ENCODE measurements at regions not wholly inside any gene's neighbourhood (a gene's known extent, or its start where the extent isn't known, plus 50 kb on each side); places are given as distances from the start of the nearest gene placed in this dataset.

DNA sequence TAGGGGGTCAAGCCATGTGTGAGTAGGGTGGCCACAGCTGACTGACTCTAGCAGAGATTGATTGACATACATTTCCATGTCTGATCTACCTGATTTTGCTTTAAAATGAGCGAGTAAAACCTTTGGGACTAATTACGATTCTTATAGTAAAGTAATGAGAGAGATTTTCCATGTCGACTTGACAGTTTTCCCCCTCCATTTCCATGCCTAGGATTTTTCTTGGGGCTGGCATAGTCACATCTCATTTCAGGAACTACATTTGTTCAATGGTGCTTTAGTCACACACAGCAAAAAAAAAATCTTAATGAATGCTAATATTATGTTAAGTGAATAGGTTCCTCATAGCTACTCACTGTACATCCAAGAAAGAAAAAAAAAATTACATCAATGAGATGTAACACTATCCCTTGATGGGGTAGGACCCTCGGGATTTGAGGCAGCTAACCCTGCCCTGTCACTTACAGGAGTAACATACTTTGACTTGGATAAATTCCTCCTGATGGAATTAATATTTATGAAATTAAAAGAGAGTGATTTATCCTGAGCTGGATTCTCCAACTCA, 690.9 kb downstream of the TDRD15 start:
- TF ChIP-seq POLR2A (IDR thresholded peaks at IDR 0.05): no peak
- TF ChIP-seq, protein P1, sequence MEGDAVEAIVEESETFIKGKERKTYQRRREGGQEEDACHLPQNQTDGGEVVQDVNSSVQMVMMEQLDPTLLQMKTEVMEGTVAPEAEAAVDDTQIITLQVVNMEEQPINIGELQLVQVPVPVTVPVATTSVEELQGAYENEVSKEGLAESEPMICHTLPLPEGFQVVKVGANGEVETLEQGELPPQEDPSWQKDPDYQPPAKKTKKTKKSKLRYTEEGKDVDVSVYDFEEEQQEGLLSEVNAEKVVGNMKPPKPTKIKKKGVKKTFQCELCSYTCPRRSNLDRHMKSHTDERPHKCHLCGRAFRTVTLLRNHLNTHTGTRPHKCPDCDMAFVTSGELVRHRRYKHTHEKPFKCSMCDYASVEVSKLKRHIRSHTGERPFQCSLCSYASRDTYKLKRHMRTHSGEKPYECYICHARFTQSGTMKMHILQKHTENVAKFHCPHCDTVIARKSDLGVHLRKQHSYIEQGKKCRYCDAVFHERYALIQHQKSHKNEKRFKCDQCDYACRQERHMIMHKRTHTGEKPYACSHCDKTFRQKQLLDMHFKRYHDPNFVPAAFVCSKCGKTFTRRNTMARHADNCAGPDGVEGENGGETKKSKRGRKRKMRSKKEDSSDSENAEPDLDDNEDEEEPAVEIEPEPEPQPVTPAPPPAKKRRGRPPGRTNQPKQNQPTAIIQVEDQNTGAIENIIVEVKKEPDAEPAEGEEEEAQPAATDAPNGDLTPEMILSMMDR (IDR thresholded peaks at IDR 0.05 in 4 of 5, conservative IDR thresholded peaks at IDR 0.05 in 1 of 5): no peak

Measured in gastrocnemius medialis (tissue), 4 donors.